PC-9 (cell line): ENCODE measurements at regions not wholly inside any gene's neighbourhood (a gene's known extent, or its start where the extent isn't known, plus 50 kb on each side); places are given as distances from the start of the nearest gene placed in this dataset.
"Not testable (repeated sequence)": the region's sequence is repeated elsewhere in the genome, so short reads cannot be mapped to it uniquely, and the experiment has no call there.

Source experiments
- BruUV-seq: library from RNA; stranded (reverse); fragments of 400-500 nt; replicated peaks from 2 replicates; lab custom pipeline; 2021; lab: Mats Ljungman, UMichigan
- CTCF ChIA-PET: fragments of 300-600 bp; sonication (Branson Sonifier 250); formaldehyde crosslinking; loops from one replicate; lab custom pipeline; 2022; ENCODE audit warnings: antibody characterized with exemption; lab: Charles Lee
- POLR2A ChIA-PET: fragments of 300-600 bp; sonication (Branson Sonifier 250); formaldehyde crosslinking; loops from one replicate; lab custom pipeline; 2022; ENCODE audit warnings: antibody characterized with exemption; ENCODE audit not compliant: unreplicated experiment; lab: Charles Lee
- DNase-seq, 2 experiments: peaks; one replicate each; pipeline versions ENCODE4 v3.0.0 to v3.0.0-alpha.2; 2015 to 2022; ENCODE audit warnings: mixed read lengths in 1 of 2
- H2AFZ ChIP-seq: fragments of 200-600 bp; sonication (generic); 2 replicates; pipeline ENCODE4 v1.8.1; 2017; ENCODE audit warnings: antibody characterized with exemption
- H3F3A ChIP-seq: fragments of 200-600 bp; sonication (generic); 2 replicates; pipeline ENCODE4 v1.8.1; 2017; ENCODE audit warnings: antibody characterized with exemption, mild to moderate bottlenecking, low read depth; ENCODE audit not compliant: insufficient read depth
- H3K27ac ChIP-seq: fragments of 200-600 bp; sonication (generic); 2 replicates; pipeline ENCODE4 v1.6.1; 2016; ENCODE audit warnings: mixed run types
- H3K27me3 ChIP-seq: fragments of 200-600 bp; sonication (generic); 2 replicates; pipeline ENCODE4 v1.6.1; 2016; ENCODE audit warnings: low read depth, mixed run types; ENCODE audit not compliant: insufficient read depth
- H3K36me3 ChIP-seq: fragments of 200-600 bp; sonication (generic); 2 replicates; pipeline ENCODE4 v1.6.1; 2016; ENCODE audit warnings: low read depth, mixed run types
- H3K4me1 ChIP-seq: fragments of 200-600 bp; sonication (generic); replicated peaks from 2 replicates; pipeline ENCODE4 v1.6.1; 2016; ENCODE audit warnings: mixed run types; ENCODE audit not compliant: insufficient read depth
- H3K4me2 ChIP-seq: fragments of 200-600 bp; sonication (generic); 2 replicates; pipeline ENCODE4 v1.6.1; 2017; ENCODE audit warnings: mixed run types
- H3K4me3 ChIP-seq: fragments of 200-600 bp; sonication (generic); 2 replicates; pipeline ENCODE4 v1.6.1; 2016; ENCODE audit warnings: mixed run types
- H3K79me2 ChIP-seq: fragments of 200-600 bp; sonication (generic); 2 replicates; pipeline ENCODE4 v1.6.1; 2017; ENCODE audit warnings: low read depth, mixed run types
- H3K9me2 ChIP-seq: fragments of 200-600 bp; sonication (generic); 2 replicates; pipeline ENCODE4 v1.8.1; 2017; ENCODE audit warnings: mild to moderate bottlenecking; ENCODE audit not compliant: insufficient read depth
- H3K9me3 ChIP-seq: fragments of 200-600 bp; sonication (generic); 2 replicates; pipeline ENCODE4 v1.8.1; 2016; ENCODE audit warnings: low read depth; ENCODE audit not compliant: insufficient read depth
- H4K20me1 ChIP-seq: fragments of 200-600 bp; sonication (generic); 2 replicates; pipeline ENCODE4 v1.8.1; 2017; ENCODE audit not compliant: insufficient read depth
- EZH2 ChIP-seq: fragments of 200-600 bp; sonication (generic); IDR thresholded peaks from 2 replicates; pipeline ENCODE4 v1.8.0; 2017; ENCODE audit warnings: antibody characterized with exemption, low read depth
- intact Hi-C: fragments of 100-400 bp; cut with micrococcal nuclease; formaldehyde crosslinking; loops from one replicate; pipeline ENCODE4 v1.10.0; 2022; ENCODE audit not compliant: unreplicated experiment
- TF ChIP-seq, protein P1 (sequence below): fragments of 200-600 bp; sonication (generic); conservative IDR thresholded peaks from 2 replicates; pipeline ENCODE4 v1.6.1; 2017; ENCODE audit warnings: mixed run types, antibody characterized with exemption, mild to moderate bottlenecking, moderate library complexity

DNA sequence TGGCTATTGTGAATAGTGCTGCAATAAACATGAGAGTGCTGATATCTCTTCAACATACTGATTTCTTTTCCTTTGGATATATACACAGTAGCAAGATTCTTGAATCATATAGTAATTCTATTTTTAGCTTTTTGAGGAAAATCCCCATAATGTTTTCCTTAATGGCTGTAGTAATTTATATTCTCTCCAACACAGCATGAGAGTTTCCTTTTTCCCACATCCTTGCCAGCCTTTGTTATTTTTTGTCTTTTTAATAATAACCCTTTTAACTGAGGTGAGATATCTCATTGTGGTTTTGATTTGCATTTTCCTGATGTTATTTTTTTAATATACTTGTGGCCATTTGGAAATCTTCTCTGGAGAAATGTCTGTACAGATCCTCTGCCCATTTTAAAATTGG, 132.6 kb downstream of the PRL start:
- no TSS peak for BruUV-seq
- intact Hi-C loops = no loop called here
- CTCF ChIA-PET = no interaction called here

DNA sequence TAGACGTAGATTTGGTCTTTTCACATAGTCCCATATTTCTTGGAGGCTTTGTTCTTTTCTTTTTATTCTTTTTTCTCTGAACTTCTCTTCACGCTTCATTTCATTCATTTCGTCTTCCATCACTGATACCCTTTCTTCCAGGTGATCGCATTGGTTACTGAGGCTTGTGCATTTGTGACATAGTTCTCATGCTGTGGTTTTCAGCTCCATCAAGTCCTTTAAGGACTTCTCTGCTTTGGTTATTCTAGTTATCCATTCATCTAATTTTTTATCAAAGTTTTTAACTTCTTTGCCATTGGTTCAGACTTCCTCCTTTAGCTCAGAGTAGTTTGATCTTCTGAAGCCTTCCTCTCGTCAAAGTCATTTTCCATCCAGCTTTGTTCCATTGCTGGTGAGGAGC, 125.8 kb downstream of the PRL start:
- H3K4me1 ChIP-seq, H3K4me3 ChIP-seq, H3K36me3 ChIP-seq, H2AFZ ChIP-seq, DNase-seq, H3K9me2 ChIP-seq, H3K79me2 ChIP-seq, intact Hi-C loops, H3K4me2 ChIP-seq, H3F3A ChIP-seq, H4K20me1 ChIP-seq, H3K27me3 ChIP-seq, H3K27ac ChIP-seq, H3K9me3 ChIP-seq, POLR2A ChIA-PET, BruUV-seq: not testable (repeated sequence)
- CTCF ChIA-PET = interaction anchor here (0.6 kb wide), 2 partner anchors 27 to 574 kb away, joined by 3 to 4 read pairs; no protein-coding TSS in a partner anchor

More for the DNA sequence above, 132.6 kb downstream of the PRL start:
- Histone ChIP-seq H2AFZ (no peak overlapping the region), H3K4me2 (no peak overlapping the region), H3K9me2 (no peaks in the 10 kb centered on the region), H4K20me1 (no peaks in the 10 kb centered on the region), H3K27ac (no peak overlapping the region), H3F3A (no peaks in the 10 kb centered on the region), H3K36me3 (no peaks in the 10 kb centered on the region), H3K27me3 (no peaks in the 10 kb centered on the region), H3K9me3 (0 out of 2 replicates have a peak, but pooled peaks cover 4% of the 10 kb centered on the region), H3K4me3 (no peak overlapping the region), H3K79me2 (no peaks in the 10 kb centered on the region), H3K4me1 (no peaks in the 10 kb centered on the region)
- POLR2A ChIA-PET = no interaction called here
- TF ChIP-seq EZH2 = no peak
- TF ChIP-seq, protein P1, sequence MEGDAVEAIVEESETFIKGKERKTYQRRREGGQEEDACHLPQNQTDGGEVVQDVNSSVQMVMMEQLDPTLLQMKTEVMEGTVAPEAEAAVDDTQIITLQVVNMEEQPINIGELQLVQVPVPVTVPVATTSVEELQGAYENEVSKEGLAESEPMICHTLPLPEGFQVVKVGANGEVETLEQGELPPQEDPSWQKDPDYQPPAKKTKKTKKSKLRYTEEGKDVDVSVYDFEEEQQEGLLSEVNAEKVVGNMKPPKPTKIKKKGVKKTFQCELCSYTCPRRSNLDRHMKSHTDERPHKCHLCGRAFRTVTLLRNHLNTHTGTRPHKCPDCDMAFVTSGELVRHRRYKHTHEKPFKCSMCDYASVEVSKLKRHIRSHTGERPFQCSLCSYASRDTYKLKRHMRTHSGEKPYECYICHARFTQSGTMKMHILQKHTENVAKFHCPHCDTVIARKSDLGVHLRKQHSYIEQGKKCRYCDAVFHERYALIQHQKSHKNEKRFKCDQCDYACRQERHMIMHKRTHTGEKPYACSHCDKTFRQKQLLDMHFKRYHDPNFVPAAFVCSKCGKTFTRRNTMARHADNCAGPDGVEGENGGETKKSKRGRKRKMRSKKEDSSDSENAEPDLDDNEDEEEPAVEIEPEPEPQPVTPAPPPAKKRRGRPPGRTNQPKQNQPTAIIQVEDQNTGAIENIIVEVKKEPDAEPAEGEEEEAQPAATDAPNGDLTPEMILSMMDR = no peak
- no peak for DNase-seq

DNA sequence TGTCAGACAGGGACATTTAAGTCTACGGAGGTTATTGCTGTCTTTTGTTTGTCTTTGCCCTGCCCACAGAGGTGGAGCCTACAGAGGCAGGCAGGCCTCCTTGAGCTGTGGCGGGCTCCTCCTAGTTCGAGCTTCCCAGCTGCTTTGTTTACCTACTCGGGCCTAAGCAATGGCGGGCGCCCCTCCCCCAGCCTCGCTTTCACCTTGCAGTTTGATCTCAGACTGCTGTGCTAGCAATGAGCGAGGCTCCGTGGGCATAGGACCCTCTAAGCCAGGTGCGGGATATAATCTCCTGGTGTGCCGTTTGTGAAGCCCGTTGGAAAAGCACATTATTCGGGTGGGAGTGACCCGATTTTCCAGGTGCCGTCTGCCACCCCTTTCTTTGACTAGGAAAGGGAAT, 125.0 kb downstream of the PRL start:
- CTCF ChIA-PET, DNase-seq, H3K27me3 ChIP-seq, H3K9me2 ChIP-seq, H3K36me3 ChIP-seq, H3F3A ChIP-seq, H2AFZ ChIP-seq, intact Hi-C loops, H3K4me2 ChIP-seq, H3K79me2 ChIP-seq, H3K27ac ChIP-seq, H3K4me3 ChIP-seq, POLR2A ChIA-PET, H3K4me1 ChIP-seq, H3K9me3 ChIP-seq, BruUV-seq, H4K20me1 ChIP-seq: not testable (repeated sequence)

DNA sequence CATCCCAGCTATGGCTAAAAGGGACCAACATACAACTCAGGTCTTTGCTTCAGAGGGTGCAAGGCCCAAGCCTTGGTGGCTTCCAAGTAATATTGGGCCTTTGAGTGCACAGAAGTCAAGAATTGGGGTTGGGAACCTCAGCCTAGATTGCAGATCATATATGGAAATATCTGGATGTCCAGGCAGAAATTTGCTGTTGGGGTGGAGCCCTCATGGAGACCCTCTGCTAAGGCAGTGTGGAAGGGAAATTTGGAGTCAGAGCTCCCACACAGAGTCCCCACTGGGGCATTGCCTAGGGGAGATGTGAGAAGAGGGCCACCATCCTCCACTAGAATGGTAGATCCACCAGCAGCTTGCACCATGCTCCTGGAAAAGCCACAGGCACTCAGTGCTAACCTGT, 123.5 kb downstream of the PRL start:
- H3F3A ChIP-seq = no peaks in the 10 kb centered on the region
- H3K36me3 ChIP-seq = no peaks in the 10 kb centered on the region
- no peak overlapping the region for H3K4me3 ChIP-seq
- H3K9me3 ChIP-seq = peaks cover 5% of the 10 kb centered on the region; the same call in 1 of the 2 replicates
- no TSS peak for BruUV-seq
- no peaks in the 10 kb centered on the region for H4K20me1 ChIP-seq
- no peak overlapping the region for H2AFZ ChIP-seq
- intact Hi-C loops = no loop called here
- no peaks in the 10 kb centered on the region for H3K79me2 ChIP-seq
- H3K4me2 ChIP-seq = no peak overlapping the region
- no peak for DNase-seq
- no peaks in the 10 kb centered on the region for H3K4me1 ChIP-seq
- H3K9me2 ChIP-seq = no peaks in the 10 kb centered on the region
- ChIA-PET POLR2A (no interaction called here), CTCF (no interaction called here)
- H3K27me3 ChIP-seq = no peaks in the 10 kb centered on the region
- H3K27ac ChIP-seq = no peak overlapping the region
- TF ChIP-seq, protein P1 = no peak

DNA sequence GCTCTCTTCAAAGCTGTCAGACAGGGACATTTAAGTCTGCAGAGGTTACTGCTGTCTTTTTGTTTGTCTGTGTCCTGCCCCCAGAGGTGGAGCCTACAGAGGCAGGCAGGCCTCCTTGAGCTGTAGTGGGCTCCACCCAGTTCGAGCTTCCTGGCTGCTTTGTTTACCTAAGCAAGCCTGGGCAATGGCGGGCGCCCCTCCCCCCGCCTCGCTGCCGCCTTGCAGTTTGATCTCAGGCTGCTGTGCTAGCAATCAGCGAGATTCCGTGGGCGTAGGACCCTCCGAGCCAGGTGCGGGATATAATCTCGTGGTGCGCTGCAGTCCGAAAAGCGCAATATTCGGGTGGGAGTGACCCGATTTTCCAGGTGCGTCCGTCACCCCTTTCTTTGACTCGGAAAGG, 116.6 kb downstream of the PRL start:
- intact Hi-C loops, BruUV-seq: not testable (repeated sequence)

More for the DNA sequence above, 116.6 kb downstream of the PRL start:
- H3K36me3 ChIP-seq, H3K4me1 ChIP-seq, H4K20me1 ChIP-seq, H3K4me2 ChIP-seq, DNase-seq, POLR2A ChIA-PET, H3K27ac ChIP-seq, H3F3A ChIP-seq, H2AFZ ChIP-seq, H3K79me2 ChIP-seq, H3K4me3 ChIP-seq, H3K9me2 ChIP-seq, CTCF ChIA-PET, H3K27me3 ChIP-seq: not testable (repeated sequence)
- peaks cover 19% of the 10 kb centered on the region for H3K9me3 ChIP-seq
